ENCODE measurements at regions not wholly inside any gene's neighbourhood (a gene's known extent, or its start where the extent isn't known, plus 50 kb on each side); places are given as distances from the start of the nearest gene placed in this dataset.

DNA sequence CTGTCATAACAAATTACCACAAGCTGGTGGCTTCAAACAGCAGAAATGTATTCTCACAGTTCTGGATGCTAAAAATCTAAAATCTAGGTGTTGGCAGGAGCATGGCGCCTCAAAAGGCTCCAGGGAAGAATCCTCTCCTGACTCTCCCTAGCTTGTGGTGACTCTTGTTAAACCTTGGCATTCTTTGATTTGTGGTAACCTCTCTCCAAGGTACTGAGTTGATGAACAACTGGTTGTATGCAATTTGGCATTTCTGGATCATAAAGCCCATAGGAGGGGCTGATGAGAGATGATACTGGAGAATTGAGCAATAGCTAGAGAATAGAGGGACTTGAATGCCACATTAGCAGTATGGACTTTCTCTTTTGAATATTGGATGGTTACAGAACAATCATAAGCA lies 821.8 kb downstream of the TBL1XR1 start:
- TF ChIP-seq, protein P1, sequence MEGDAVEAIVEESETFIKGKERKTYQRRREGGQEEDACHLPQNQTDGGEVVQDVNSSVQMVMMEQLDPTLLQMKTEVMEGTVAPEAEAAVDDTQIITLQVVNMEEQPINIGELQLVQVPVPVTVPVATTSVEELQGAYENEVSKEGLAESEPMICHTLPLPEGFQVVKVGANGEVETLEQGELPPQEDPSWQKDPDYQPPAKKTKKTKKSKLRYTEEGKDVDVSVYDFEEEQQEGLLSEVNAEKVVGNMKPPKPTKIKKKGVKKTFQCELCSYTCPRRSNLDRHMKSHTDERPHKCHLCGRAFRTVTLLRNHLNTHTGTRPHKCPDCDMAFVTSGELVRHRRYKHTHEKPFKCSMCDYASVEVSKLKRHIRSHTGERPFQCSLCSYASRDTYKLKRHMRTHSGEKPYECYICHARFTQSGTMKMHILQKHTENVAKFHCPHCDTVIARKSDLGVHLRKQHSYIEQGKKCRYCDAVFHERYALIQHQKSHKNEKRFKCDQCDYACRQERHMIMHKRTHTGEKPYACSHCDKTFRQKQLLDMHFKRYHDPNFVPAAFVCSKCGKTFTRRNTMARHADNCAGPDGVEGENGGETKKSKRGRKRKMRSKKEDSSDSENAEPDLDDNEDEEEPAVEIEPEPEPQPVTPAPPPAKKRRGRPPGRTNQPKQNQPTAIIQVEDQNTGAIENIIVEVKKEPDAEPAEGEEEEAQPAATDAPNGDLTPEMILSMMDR (IDR thresholded peaks at IDR 0.05), result no peak
- no peaks in the 10 kb centered on the region for H3K27me3 ChIP-seq (ENCODE audit: insufficient read depth in 3 of 3, low read length in 2 of 3)
- intact Hi-C loops (cut with DNase I), result no loop called here
- DNase-seq, result no peak
- no peaks in the 10 kb centered on the region for H3K4me1 ChIP-seq
- no peak for ATAC-seq
- no peak overlapping the region for H3K4me3 ChIP-seq
- no peak overlapping the region for H3K27ac ChIP-seq
- 94 to 97% (median 96%) methylated on average over 1 of the region's 1 CpG for WGBS, 3 donors
- no peaks in the 10 kb centered on the region for H3K36me3 ChIP-seq (ENCODE audit: insufficient read depth in 1 of 2, low read depth in 1 of 2)
- H3K9me3 ChIP-seq, result no peaks in the 10 kb centered on the region

DNA sequence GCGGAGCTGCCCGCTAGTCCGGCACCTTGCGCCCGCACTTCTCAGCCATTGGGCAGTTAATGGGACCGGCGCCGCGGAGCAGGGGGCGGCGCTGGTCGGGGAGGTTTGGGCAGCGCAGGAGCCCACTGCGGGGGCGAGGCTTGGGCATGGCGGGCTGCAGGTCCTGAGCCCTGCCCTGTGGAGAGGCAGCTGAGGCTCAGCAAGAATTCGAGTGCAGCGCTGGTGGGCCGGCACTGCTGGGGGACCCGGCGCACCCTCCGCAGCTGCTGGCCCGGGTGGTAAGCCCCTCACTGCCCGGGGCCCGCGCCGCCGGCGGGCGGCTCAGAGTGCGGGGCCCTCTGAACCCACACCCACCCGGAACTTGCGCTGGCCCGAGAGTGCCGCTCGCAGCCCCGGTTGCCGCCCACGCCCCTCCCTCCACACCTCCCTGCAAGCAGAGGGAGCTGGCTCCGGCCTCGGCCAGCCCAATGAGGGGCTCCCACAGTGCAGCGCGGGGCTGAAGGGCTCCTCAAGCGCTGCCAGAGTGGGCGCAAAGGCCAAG lies 835.0 kb downstream of the TBL1XR1 start:
- Histone ChIP-seq H3K4me3 (no peak overlapping the region), H3K4me1 (no peaks in the 10 kb centered on the region), H3K9me3 (no peaks in the 10 kb centered on the region), H3K27me3 (ENCODE audit: insufficient read depth in 3 of 3, low read length in 2 of 3) (peaks cover 0 to 3% (median 0%) of the 10 kb centered on the region in 3 donors), H3K36me3 (ENCODE audit: insufficient read depth in 1 of 2, low read depth in 1 of 2) (no peaks in the 10 kb centered on the region), H3K27ac (no peak overlapping the region)
- 83 to 94% (median 93%) methylated on average over 37 to 45 of the region's 45 CpGs for WGBS, 3 donors
- TF ChIP-seq, protein P1 (IDR thresholded peaks at IDR 0.05), result no peak
- peak in 1 of 2 donors; percentile 38 for DNase-seq
- no peak for ATAC-seq
- intact Hi-C loops (cut with DNase I), result no loop called here

DNA sequence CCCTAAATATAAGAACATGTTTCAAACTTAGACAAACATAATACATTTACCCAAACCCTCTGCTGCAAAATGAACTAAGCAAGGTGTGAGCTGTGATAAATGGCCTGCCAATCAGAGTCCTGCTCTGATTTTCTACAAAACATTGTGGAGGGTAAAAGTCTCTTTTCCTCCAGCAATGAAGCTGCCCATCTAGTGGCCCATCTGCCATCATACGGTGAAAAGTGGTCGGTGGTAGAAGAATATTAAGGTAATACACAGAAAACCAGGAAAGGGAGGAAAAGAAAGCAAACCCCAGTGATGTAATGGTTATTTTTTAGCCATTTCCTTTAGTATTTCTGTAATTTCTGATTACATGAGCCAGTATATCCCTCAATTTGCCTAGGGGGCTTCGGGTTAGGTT lies 838.1 kb downstream of the TBL1XR1 start:
- TF ChIP-seq, protein P1 (IDR thresholded peaks at IDR 0.05), result no peak
- Histone ChIP-seq H3K27me3 (ENCODE audit: insufficient read depth in 3 of 3, low read length in 2 of 3) (no peaks in the 10 kb centered on the region), H3K4me3 (no peak overlapping the region), H3K4me1 (no peaks in the 10 kb centered on the region), H3K36me3 (ENCODE audit: insufficient read depth in 1 of 2, low read depth in 1 of 2) (no peaks in the 10 kb centered on the region), H3K9me3 (no peaks in the 10 kb centered on the region), H3K27ac (no peak overlapping the region)
- WGBS, 3 donors, result 64 to 76% (median 67%) methylated on average over 3 of the region's 3 CpGs
- ATAC-seq (no peak), DNase-seq (no peak)
- intact Hi-C loops (cut with DNase I), result no loop called here

DNA sequence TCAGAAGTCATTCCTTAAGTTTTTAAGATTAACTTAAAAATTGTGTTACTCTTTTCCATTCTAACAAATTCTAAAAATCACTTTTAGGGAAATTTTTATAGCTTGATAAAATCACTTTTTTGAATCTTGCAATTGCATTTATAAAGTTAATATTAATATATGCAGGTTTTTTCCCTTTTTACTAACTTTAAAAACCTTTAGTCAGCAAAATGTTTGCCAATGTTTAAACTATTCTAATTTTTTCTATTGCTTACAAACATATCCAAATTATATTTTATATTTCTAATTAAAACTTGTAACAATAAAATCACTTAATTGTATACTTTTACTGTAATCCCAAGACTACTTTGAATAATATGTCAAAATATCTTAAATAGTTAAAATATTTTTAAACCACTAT lies 839.4 kb downstream of the TBL1XR1 start:
- no peak for ATAC-seq
- DNase-seq, result no peak
- Histone ChIP-seq H3K27me3 (ENCODE audit: insufficient read depth in 3 of 3, low read length in 2 of 3) (no peaks in the 10 kb centered on the region), H3K9me3 (no peaks in the 10 kb centered on the region), H3K36me3 (ENCODE audit: insufficient read depth in 1 of 2, low read depth in 1 of 2) (no peaks in the 10 kb centered on the region), H3K27ac (no peak overlapping the region), H3K4me3 (no peak overlapping the region), H3K4me1 (no peaks in the 10 kb centered on the region)
- TF ChIP-seq, protein P1 (IDR thresholded peaks at IDR 0.05), result no peak
- intact Hi-C loops (cut with DNase I), result no loop called here

DNA sequence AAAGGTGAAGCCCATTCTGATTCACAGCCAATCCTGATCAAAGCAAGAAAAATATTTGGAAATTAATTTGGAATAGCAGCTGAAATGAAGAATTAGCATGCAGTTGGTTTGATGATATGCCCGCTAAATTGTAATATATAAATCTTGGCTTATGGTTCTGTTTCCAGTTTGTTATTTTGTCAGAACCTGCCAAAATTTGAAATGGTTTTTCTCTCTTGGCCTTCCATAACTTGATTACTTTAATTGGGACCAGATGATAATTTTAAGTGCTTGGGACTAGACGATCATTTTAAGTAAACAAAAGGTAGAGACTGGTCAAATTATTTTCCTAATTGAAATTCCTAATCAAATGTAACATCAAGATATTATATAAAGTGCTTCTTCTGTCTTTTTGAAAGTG lies 842.4 kb downstream of the TBL1XR1 start:
- Histone ChIP-seq H3K4me3 (no peak overlapping the region), H3K9me3 (no peaks in the 10 kb centered on the region), H3K4me1 (no peaks in the 10 kb centered on the region), H3K27ac (no peak overlapping the region), H3K27me3 (ENCODE audit: insufficient read depth in 3 of 3, low read length in 2 of 3) (no peaks in the 10 kb centered on the region), H3K36me3 (ENCODE audit: insufficient read depth in 1 of 2, low read depth in 1 of 2) (no peaks in the 10 kb centered on the region)
- no peak for ATAC-seq
- DNase-seq, result no peak
- WGBS, 3 donors, result 41 to 59% (median 46%) methylated on average over 2 of the region's 2 CpGs
- intact Hi-C loops (cut with DNase I), result no loop called here
- TF ChIP-seq, protein P1 (IDR thresholded peaks at IDR 0.05), result no peak

Data from psoas muscle (tissue), 7 donors.